HFF-Myc (cell line): ENCODE measurements at regions not wholly inside any gene's neighbourhood (a gene's known extent, or its start where the extent isn't known, plus 50 kb on each side); places are given as distances from the start of the nearest gene placed in this dataset.

Experiments
- DNase-seq: peaks from one replicate; pipeline ENCODE4 v3.0.0-alpha.2; 2011; ENCODE audit warnings: low read depth; ENCODE audit errors: extremely low read depth
- H3K4me3 ChIP-seq: replicated peaks from 2 replicates; pipeline ENCODE4 v1.5.1; 2011; ENCODE audit warnings: low read depth, mild to moderate bottlenecking, control low read depth, low read length
- CTCF ChIP-seq: IDR thresholded peaks from 2 replicates; pipeline ENCODE4 v1.5.1; 2012; ENCODE audit warnings: mild to moderate bottlenecking, low read depth, low read length, control low read depth; ENCODE audit errors: missing control alignments

GRCh38 chr3:153289334-153289808, 127.3 kb downstream of the RAP2B start:
- no peak for DNase-seq
- no peak for TF ChIP-seq CTCF

DNA sequence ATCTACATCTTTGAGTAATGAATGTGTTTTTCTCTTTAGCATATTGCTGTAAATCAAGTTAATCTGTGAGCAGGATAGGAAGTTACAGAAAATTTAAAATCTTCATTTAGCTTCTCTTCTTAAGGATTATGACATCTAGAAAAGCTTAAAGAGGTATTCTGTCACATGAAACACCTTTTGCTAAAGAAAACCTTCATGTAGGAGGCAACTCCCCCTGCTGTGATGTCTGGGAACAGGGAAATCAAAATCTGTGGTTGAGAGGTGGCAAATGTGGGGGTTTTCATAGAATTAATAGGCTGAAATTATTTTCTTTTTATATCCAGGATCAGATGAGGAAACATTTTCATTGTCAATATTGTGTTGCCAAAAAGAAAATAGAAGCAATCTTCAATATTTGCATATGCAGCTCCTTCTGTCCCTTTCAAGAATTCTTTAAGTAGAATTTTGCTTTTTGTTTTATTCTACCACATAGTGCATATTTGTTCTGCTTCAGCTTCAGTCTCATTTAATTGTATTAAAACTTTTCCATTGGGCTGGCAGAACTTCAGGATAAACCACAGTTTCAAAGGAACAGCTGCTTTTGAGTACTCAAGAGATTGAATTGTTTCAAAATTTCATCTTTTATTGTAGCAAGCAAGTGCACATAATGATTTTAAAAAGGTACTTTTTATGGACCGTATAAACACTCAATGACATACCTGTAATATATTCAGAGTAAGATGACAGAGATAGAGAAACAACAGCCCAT, 128.4 kb downstream of the RAP2B start:
- TF ChIP-seq CTCF: peak; percentile 39
- DNase-seq: no peak
- no peak overlapping the region for H3K4me3 ChIP-seq

More at GRCh38 chr3:153289334-153289808, 127.3 kb downstream of the RAP2B start:
- H3K4me3 ChIP-seq: no peak overlapping the region

DNA sequence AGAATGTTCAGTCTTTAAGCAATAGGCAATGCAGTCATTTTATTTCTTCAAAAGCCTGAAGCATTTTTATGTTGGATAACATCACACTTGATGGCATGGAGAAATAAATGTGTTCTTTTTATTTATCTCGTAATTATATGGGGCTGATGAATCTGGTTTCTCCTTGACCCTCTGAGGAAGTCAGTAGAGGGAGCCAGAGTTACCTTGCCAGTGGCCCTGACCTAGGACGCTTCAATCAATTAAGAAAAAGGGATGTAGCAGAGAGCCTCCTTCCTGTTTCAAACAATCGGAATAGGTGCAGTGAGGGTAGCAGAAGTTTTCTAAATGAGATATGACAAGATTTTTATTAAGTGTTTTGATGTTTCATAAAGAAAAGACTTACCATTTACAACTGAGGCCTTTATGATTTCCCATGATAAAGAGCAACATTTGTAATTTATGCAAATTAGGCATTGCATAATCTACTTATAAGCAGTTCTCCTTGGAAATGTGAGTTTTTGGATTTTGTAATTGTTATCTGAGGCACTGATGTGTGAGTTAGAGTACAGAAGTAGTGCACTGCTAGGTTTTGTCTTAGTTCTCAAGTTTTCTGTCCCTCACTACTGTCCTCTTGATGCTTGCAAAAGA, 129.1 kb downstream of the RAP2B start:
- no peak for DNase-seq
- peak; percentile 56 for TF ChIP-seq CTCF
- no peak overlapping the region for H3K4me3 ChIP-seq

GRCh38 chr3:153293265-153293664, 131.2 kb downstream of the RAP2B start:
- no peak for TF ChIP-seq CTCF
- no peak overlapping the region for H3K4me3 ChIP-seq
- DNase-seq: no peak

GRCh38 chr3:153295901-153296300, 133.9 kb downstream of the RAP2B start:
- no peak for DNase-seq
- no peak overlapping the region for H3K4me3 ChIP-seq
- no peak for TF ChIP-seq CTCF

GRCh38 chr3:153305189-153305588, 143.2 kb downstream of the RAP2B start:
- no peak for TF ChIP-seq CTCF
- DNase-seq: no peak
- no peak overlapping the region for H3K4me3 ChIP-seq
